K562 (cell line): ENCODE measurements at regions not wholly inside any gene's neighbourhood (a gene's known extent, or its start where the extent isn't known, plus 50 kb on each side); places are given as distances from the start of the nearest gene placed in this dataset.

Source experiments
- ATAC-seq: fragments of 200-7000 bp; cut with Tn5 transposase; 3 replicates; pipeline ENCODE4 v1.9.1; 2020; ENCODE audit warnings: moderate library complexity
- BruUV-seq: library from RNA; stranded (reverse); fragments of 400-500 nt; replicated peaks from 2 replicates; lab custom pipeline; 2021; lab: Mats Ljungman, UMichigan
- CTCF ChIA-PET: fragments of 300-600 bp; formaldehyde crosslinking; extraction: SDS; loops from one replicate; lab custom pipeline; 2021; ENCODE audit warnings: low intra/inter-chr PET ratio; lab: Yijun Ruan, JAX
- POLR2A ChIA-PET: fragments of 300-600, 350-650 bp; sonication (Branson Sonifier 250); formaldehyde crosslinking; extraction: SDS; loops from one replicate; lab custom pipeline; 2021; ENCODE audit warnings: antibody characterized with exemption, inconsistent platforms; lab: Yijun Ruan, JAX
- DNase-seq, 4 experiments: peaks; one replicate each; pipeline versions ENCODE4 v3.0.0 to v3.0.0-alpha.2; 2011 to 2018; ENCODE audit warnings: low spot score in 3 of 4, mixed read lengths in 3 of 4; ENCODE audit errors: extremely low read depth in 1 of 4
- FAIRE-seq: peaks from 2 replicates; lab custom pipeline; 2011; peaks lifted over from hg19 to GRCh38; lab: Jason Lieb, UNC
- H2AFZ ChIP-seq: 2 replicates; pipeline ENCODE4 v1.6.0; 2011; ENCODE audit warnings: low read depth, low read length, control low read depth, inconsistent platforms
- H3K27ac ChIP-seq: fragments of 200-600 bp; 3 replicates; pipeline ENCODE4 v1.8.0; 2011; ENCODE audit warnings: low read depth, mild to moderate bottlenecking, control low read depth, inconsistent platforms, low read length, moderate library complexity, mixed read lengths; ENCODE audit errors: extremely low read depth
- H3K27me3 ChIP-seq, 2 experiments: fragments of 300-600 bp in 1 of 2; 2 replicates in 1 of 2; 3 replicates in 1 of 2; pipeline versions ENCODE4 v1.6.0 to v1.8.0; 2011; ENCODE audit warnings: inconsistent platforms in 2 of 2, low read length in 2 of 2, mild to moderate bottlenecking in 1 of 2, mixed read lengths in 1 of 2, moderate library complexity in 1 of 2; ENCODE audit not compliant: control insufficient read depth in 2 of 2, insufficient read depth in 2 of 2
- H3K36me3 ChIP-seq: fragments of 300-600 bp; 3 replicates; pipeline ENCODE4 v1.8.0; 2011; ENCODE audit warnings: mild to moderate bottlenecking, low read length, inconsistent platforms; ENCODE audit not compliant: control insufficient read depth, insufficient read depth
- H3K4me1 ChIP-seq, 2 experiments: fragments of 200-600 bp in 1 of 2; replicated peaks in 1 of 2; 2 replicates in 1 of 2; 3 replicates in 1 of 2; pipeline versions ENCODE4 v1.5.1 to v1.8.0; 2011; ENCODE audit warnings: inconsistent platforms in 2 of 2, low read length in 2 of 2, mild to moderate bottlenecking in 1 of 2, mixed read lengths in 1 of 2, moderate library complexity in 1 of 2; ENCODE audit not compliant: control insufficient read depth in 2 of 2, insufficient read depth in 2 of 2
- H3K4me2 ChIP-seq: 2 replicates; pipeline ENCODE4 v1.6.1; 2011; ENCODE audit warnings: low read length, control low read depth, inconsistent platforms, mixed read lengths; ENCODE audit not compliant: insufficient read depth
- H3K4me3 ChIP-seq: fragments of 200-600 bp; sonication (generic), shearing (Covaris generic); 2 replicates; pipeline ENCODE4 v1.5.1; 2016; ENCODE audit warnings: control low read depth, inconsistent platforms
- H3K79me2 ChIP-seq: fragments of 200-600 bp; 3 replicates; pipeline ENCODE4 v1.8.0; 2011; ENCODE audit warnings: low read length, inconsistent platforms; ENCODE audit not compliant: control insufficient read depth, insufficient read depth
- H3K9ac ChIP-seq, 2 experiments: 2 replicates each; pipeline versions ENCODE4 v1.6.0 to v1.6.1; 2011; ENCODE audit warnings: low read depth in 2 of 2, low read length in 2 of 2, control low read depth in 1 of 2, inconsistent platforms in 1 of 2, mild to moderate bottlenecking in 1 of 2, mixed read lengths in 1 of 2; ENCODE audit not compliant: insufficient read depth in 1 of 2
- H3K9me1 ChIP-seq: one replicate; pipeline ENCODE4 v1.6.0; 2011; ENCODE audit warnings: inconsistent platforms, mild to moderate bottlenecking, low read length, moderate library complexity; ENCODE audit not compliant: control insufficient read depth, insufficient read depth
- H3K9me3 ChIP-seq: replicated peaks from 2 replicates; pipeline ENCODE4 v1.5.1; 2011; ENCODE audit warnings: low read depth, low read length, inconsistent platforms; ENCODE audit not compliant: control insufficient read depth, insufficient read depth
- H4K20me1 ChIP-seq: replicated peaks from 2 replicates; pipeline ENCODE4 v1.6.1; 2011; ENCODE audit warnings: low read length, inconsistent platforms, mixed read lengths; ENCODE audit not compliant: control insufficient read depth, insufficient read depth
- BHLHE40 ChIP-seq: IDR thresholded peaks from 2 replicates; pipeline ENCODE4 v1.6.1; 2011; ENCODE audit warnings: low read length, improper control_type of control experiment
- CREBBP ChIP-seq: IDR thresholded peaks from one replicate; pipeline ENCODE4 v1.6.1; 2012; ENCODE audit warnings: low read depth, mild to moderate bottlenecking, control low read depth, inconsistent platforms, low read length
- GABPA ChIP-seq: fragments of 200-800 bp; sonication (Bioruptor generic); conservative IDR thresholded peaks from 2 replicates; pipeline ENCODE4 v1.6.1; 2016; ENCODE audit warnings: low read depth, missing genetic modification characterization, missing compliant biosample characterization
- HEY1 ChIP-seq: fragments of 250-450 bp; sonication (Bioruptor Pico); IDR thresholded peaks from 2 replicates; pipeline ENCODE4 v1.5.0; 2020; ENCODE audit warnings: mild to moderate bottlenecking, moderate library complexity, borderline replicate concordance
- HNRNPH1 ChIP-seq: fragments of 200-400 bp; formaldehyde crosslinking; optimal IDR thresholded peaks from 2 replicates; pipeline ENCODE3; 2017; ENCODE audit warnings: low read depth, mild to moderate bottlenecking, low read length, moderate library complexity
- JUN ChIP-seq, 2 experiments: sonication (generic) in 1 of 2; formaldehyde crosslinking in 1 of 2; IDR thresholded peaks; 2 replicates each; pipeline versions ENCODE4 v1.6.1 to v1.8.0; 2012 to 2022; ENCODE audit warnings: borderline replicate concordance in 2 of 2, mild to moderate bottlenecking in 2 of 2, improper control_type of control experiment in 1 of 2, low read depth in 1 of 2, low read length in 1 of 2, missing genetic modification reagents in 1 of 2
- L3MBTL2 ChIP-seq: fragments of 450-650 bp; IDR thresholded peaks from 2 replicates; pipeline ENCODE4 v1.6.1; 2016; ENCODE audit warnings: mild to moderate bottlenecking, moderate library complexity
- POU5F1 ChIP-seq: fragments of 150-350 bp; IDR thresholded peaks from 2 replicates; pipeline ENCODE4 v1.6.1; 2014; ENCODE audit warnings: borderline replicate concordance, low read length, low read depth, mild to moderate bottlenecking; ENCODE audit not compliant: partially characterized antibody
- THRAP3 ChIP-seq: fragments of 450-650 bp; IDR thresholded peaks from 2 replicates; pipeline ENCODE4 v1.6.1; 2016; ENCODE audit warnings: mild to moderate bottlenecking, inconsistent platforms, borderline replicate concordance
- ZNF274 ChIP-seq: IDR thresholded peaks from 2 replicates; pipeline ENCODE4 v1.6.1; 2011; ENCODE audit warnings: low read depth, mild to moderate bottlenecking, low read length, moderate library complexity, borderline replicate concordance
- WGBS: fragments of 100-300 bp; shearing (Covaris generic); methylation state at CpG from one replicate; pipeline ENCODE4 v1.1.6; 2016; ENCODE audit warnings: low coverage, mixed read lengths; ENCODE audit not compliant: insufficient coverage; ENCODE audit errors: missing lambda C conversion rate; 5-methylcytosine and 5-hydroxymethylcytosine counted together
- in situ Hi-C: fragments of 300-500 bp; cut with MboI; formaldehyde crosslinking; loops from 4 replicates; pipeline ENCODE4 v1.15.0; 2018; ENCODE audit warnings: inconsistent platforms, mixed read lengths
- intact Hi-C: fragments of 100-400 bp; cut with micrococcal nuclease; formaldehyde crosslinking; loops from 2 replicates; pipeline ENCODE4 v1.14.2; 2022
- TF ChIP-seq, protein P1 (sequence below): fragments of 250-450 bp; sonication (Bioruptor Pico); IDR thresholded peaks from 2 replicates; pipeline ENCODE4 v1.4.0; 2020; ENCODE audit warnings: mild to moderate bottlenecking, moderate library complexity
- TF ChIP-seq, protein P2 (sequence below): sonication (generic); formaldehyde crosslinking; IDR thresholded peaks from 2 replicates; pipeline ENCODE4 v1.8.0; 2022; ENCODE audit warnings: mild to moderate bottlenecking, missing genetic modification reagents

DNA sequence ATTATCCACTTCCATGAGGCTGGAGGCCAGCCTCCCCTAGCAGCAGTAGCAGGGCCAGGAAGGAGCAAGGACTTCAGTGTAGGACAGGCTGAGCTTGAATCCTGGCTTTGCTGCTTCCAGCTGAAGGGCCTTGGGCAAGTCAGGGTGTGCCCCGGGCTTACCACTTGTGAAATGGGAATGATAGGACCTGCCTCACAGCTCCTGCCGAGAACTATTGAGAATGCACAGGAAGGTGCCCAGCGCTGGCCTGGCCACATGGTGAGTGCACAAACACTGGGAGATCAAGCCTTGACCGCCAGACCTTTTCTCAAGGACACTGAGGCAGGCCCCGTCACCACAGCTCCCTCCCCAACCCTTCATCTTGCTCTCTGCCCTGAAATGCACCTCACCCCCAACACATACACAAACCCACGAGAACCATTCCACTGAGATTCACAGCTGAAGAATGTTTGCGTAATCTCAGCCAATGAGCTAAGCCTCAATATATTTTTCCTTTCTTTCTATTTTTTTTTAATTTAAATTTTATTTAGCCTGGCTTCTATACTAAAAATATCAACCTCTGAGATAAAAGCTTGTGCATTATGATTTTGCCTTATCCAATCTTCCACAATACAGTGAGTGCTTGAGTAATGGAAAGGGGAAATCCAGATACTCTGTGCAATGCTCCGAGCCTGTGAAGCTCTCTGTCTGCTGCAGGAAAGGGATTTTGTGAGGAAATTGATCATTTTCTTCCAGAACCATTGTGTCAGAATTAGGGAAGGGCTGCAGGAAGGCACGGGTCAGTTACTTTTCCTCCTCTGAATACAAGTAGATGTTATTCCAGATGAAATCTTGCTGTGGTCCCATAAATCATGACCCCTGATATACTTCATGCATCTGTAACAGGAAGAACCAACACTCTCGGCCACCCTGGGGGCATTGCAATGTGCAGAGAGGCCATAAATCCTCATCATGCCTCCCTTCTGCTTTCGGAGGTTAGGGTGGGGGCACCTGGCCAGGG, 193.9 kb downstream of the TLE3 start (continued):
- TF ChIP-seq JUN (IDR thresholded peaks at IDR 0.05; ENCODE audit: borderline replicate concordance, low read depth, low read length) (no peak), JUN (CRISPR knock-in tag; IDR thresholded peaks at IDR 0.05; ENCODE audit: borderline replicate concordance) (no peak)
- TF ChIP-seq, protein P1, sequence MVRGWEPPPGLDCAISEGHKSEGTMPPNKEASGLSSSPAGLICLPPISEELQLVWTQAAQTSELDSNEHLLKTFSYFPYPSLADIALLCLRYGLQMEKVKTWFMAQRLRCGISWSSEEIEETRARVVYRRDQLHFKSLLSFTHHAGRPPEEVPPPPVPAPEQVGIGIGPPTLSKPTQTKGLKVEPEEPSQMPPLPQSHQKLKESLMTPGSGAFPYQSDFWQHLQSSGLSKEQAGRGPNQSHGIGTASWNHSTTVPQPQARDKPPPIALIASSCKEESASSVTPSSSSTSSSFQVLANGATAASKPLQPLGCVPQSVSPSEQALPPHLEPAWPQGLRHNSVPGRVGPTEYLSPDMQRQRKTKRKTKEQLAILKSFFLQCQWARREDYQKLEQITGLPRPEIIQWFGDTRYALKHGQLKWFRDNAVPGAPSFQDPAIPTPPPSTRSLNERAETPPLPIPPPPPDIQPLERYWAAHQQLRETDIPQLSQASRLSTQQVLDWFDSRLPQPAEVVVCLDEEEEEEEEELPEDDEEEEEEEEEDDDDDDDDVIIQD (CRISPR knock-in tag): no peak

DNA sequence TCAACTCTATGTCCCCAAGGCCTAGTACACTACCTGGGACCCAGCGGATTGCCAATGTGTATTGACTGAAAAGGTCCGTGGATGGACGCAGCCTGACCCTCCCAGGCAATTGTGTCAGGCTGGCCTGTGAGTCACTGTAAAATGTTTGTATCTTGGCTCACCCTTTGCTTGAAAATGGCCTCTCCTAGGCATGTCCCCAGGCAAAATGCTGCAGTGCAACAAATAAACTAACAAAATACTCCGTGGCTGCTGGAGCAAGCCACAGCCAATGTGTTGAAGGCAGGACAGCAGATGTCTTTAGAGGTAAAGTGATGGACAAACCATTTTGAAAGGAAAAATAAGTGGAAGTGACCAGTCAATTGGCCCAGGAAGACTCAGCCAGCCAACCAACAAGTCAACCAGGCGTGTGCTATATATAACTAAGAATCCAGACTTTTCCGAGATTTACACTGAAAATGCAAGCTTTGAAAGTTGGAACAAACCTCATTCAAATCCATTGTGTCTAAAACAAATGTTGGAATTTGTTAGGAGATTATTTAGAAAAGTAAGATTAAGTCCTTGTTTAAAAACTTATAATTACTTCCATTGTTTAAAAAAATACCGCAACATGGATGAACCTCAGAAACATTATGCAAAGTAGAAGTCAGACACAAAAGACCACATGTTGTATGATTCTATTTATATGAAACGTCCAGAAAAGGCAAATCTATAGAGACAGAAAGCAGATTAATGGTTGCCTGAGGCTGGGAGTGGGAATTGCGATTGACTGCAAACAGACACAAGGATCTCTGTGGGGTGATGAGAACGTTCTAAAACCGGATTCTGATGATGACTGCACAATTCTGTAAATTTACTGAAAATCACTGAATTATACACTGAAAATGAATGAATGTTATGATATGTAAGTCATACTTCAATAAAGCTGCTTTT, 191.2 kb downstream of the TLE3 start:
- DNase-seq (no peak), FAIRE-seq (no peak), ATAC-seq (no peak)
- no TSS peak for BruUV-seq
- no peak overlapping the region for H3K4me3 ChIP-seq
- no peak overlapping the region for H3K9ac ChIP-seq
- in situ Hi-C loops (no loop called here), intact Hi-C loops (no loop called here)
- WGBS: under 1% methylated on average over 11 of the region's 11 CpGs
- H4K20me1 ChIP-seq: no peaks in the 10 kb centered on the region
- no peaks in the 10 kb centered on the region for H3K9me3 ChIP-seq
- ChIA-PET CTCF (no interaction called here), POLR2A (interaction anchor here (0.9 kb wide), 1 partner anchor 10 kb away, joined by 3 read pairs; no protein-coding TSS in a partner anchor)
- no peaks in the 10 kb centered on the region; a peak in 1 of 5 replicates for H3K27me3 ChIP-seq
- no peak overlapping the region for H2AFZ ChIP-seq
- no peak overlapping the region for H3K4me2 ChIP-seq
- TF ChIP-seq, protein P2, sequence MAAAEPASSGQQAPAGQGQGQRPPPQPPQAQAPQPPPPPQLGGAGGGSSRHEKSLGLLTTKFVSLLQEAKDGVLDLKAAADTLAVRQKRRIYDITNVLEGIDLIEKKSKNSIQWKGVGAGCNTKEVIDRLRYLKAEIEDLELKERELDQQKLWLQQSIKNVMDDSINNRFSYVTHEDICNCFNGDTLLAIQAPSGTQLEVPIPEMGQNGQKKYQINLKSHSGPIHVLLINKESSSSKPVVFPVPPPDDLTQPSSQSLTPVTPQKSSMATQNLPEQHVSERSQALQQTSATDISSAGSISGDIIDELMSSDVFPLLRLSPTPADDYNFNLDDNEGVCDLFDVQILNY (CRISPR knock-in tag): no peak
- no peak for TF ChIP-seq BHLHE40
- no peak for TF ChIP-seq L3MBTL2
- TF ChIP-seq HEY1 (CRISPR knock-in tag): no peak
- TF ChIP-seq GABPA (tag): no peak
- no peak for TF ChIP-seq ZNF274
- no peak for TF ChIP-seq THRAP3
- TF ChIP-seq CREBBP: no peak
- no peak for TF ChIP-seq POU5F1
- TF ChIP-seq HNRNPH1: no peak
- no peaks in the 10 kb centered on the region for H3K79me2 ChIP-seq
- no peaks in the 10 kb centered on the region for H3K4me1 ChIP-seq
- no peaks in the 10 kb centered on the region for H3K36me3 ChIP-seq
- H3K9me1 ChIP-seq: no peaks in the 10 kb centered on the region
- no peak overlapping the region for H3K27ac ChIP-seq
